HEK293 (cell line): ENCODE measurements at regions not wholly inside any gene's neighbourhood (a gene's known extent, or its start where the extent isn't known, plus 50 kb on each side); places are given as distances from the start of the nearest gene placed in this dataset.

Experiments
- YY1 ChIP-seq: fragments of 450-650 bp; formaldehyde crosslinking; IDR thresholded peaks from 2 replicates; pipeline ENCODE4 v1.5.1; 2018; ENCODE audit warnings: missing biosample characterization, missing genetic modification characterization
- ZNF19 ChIP-seq: fragments of 450-650 bp; formaldehyde crosslinking; IDR thresholded peaks from 2 replicates; pipeline ENCODE4; 2016; ENCODE audit warnings: missing biosample characterization, missing genetic modification characterization, low read depth
- ZNF366 ChIP-seq: fragments of 450-650 bp; formaldehyde crosslinking; conservative IDR thresholded peaks from 2 replicates; pipeline ENCODE4 v1.5.1; 2016; ENCODE audit warnings: missing biosample characterization, missing genetic modification characterization
- ZNF558 ChIP-seq: fragments of 450-650 bp; formaldehyde crosslinking; IDR thresholded peaks from 2 replicates; pipeline ENCODE4 v1.5.1; 2016; ENCODE audit warnings: missing biosample characterization, missing genetic modification characterization
- ZNF629 ChIP-seq: fragments of 450-650 bp; formaldehyde crosslinking; IDR thresholded peaks from 2 replicates; pipeline ENCODE4 v1.5.1; 2017; ENCODE audit warnings: missing biosample characterization, missing genetic modification characterization
- TF ChIP-seq, protein P1 (sequence below): fragments of 450-650 bp; formaldehyde crosslinking; IDR thresholded peaks from 2 replicates; pipeline ENCODE4 v1.5.1; 2017; ENCODE audit warnings: missing biosample characterization, missing genetic modification characterization
- TF ChIP-seq, protein P2 (sequence below): fragments of 450-650 bp; formaldehyde crosslinking; IDR thresholded peaks from 2 replicates; pipeline ENCODE4 v1.5.1; 2016; ENCODE audit warnings: missing biosample characterization, missing genetic modification characterization
- TF ChIP-seq, protein P3 (sequence below): fragments of 450-650 bp; formaldehyde crosslinking; IDR thresholded peaks from 2 replicates; pipeline ENCODE4 v1.5.1; 2016; ENCODE audit warnings: missing biosample characterization, missing genetic modification characterization

DNA sequence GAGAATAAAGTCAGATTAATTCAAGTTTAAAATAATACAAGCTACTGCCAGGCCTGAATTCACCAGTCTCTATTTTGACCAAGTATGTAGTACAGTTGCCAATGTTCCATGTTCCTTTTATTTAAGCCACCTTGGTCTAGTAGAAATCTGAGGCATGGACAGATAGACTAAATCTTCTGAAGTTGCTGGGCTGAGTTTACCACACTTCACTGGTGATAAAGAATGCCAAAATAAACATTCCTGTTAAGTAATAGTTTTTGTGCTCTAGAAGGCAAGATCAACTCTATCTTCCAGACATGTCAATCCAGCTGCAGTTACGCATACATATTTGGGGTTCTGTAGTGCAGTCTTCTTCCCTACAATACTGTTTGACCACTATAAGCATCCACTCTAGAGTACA is 83.9 kb upstream of the C11orf87 start:
- TF ChIP-seq, protein P1, sequence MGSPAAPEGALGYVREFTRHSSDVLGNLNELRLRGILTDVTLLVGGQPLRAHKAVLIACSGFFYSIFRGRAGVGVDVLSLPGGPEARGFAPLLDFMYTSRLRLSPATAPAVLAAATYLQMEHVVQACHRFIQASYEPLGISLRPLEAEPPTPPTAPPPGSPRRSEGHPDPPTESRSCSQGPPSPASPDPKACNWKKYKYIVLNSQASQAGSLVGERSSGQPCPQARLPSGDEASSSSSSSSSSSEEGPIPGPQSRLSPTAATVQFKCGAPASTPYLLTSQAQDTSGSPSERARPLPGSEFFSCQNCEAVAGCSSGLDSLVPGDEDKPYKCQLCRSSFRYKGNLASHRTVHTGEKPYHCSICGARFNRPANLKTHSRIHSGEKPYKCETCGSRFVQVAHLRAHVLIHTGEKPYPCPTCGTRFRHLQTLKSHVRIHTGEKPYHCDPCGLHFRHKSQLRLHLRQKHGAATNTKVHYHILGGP: no peak
- TF ChIP-seq ZNF19 (tag by site-specific recombination) (no peak), ZNF366 (tag by site-specific recombination) (no peak), YY1 (tag by site-specific recombination) (no peak), ZNF558 (tag by site-specific recombination) (no peak), ZNF629 (no peak)
- TF ChIP-seq, protein P2, sequence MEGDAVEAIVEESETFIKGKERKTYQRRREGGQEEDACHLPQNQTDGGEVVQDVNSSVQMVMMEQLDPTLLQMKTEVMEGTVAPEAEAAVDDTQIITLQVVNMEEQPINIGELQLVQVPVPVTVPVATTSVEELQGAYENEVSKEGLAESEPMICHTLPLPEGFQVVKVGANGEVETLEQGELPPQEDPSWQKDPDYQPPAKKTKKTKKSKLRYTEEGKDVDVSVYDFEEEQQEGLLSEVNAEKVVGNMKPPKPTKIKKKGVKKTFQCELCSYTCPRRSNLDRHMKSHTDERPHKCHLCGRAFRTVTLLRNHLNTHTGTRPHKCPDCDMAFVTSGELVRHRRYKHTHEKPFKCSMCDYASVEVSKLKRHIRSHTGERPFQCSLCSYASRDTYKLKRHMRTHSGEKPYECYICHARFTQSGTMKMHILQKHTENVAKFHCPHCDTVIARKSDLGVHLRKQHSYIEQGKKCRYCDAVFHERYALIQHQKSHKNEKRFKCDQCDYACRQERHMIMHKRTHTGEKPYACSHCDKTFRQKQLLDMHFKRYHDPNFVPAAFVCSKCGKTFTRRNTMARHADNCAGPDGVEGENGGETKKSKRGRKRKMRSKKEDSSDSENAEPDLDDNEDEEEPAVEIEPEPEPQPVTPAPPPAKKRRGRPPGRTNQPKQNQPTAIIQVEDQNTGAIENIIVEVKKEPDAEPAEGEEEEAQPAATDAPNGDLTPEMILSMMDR (tag by site-specific recombination): no peak
- TF ChIP-seq, protein P3, sequence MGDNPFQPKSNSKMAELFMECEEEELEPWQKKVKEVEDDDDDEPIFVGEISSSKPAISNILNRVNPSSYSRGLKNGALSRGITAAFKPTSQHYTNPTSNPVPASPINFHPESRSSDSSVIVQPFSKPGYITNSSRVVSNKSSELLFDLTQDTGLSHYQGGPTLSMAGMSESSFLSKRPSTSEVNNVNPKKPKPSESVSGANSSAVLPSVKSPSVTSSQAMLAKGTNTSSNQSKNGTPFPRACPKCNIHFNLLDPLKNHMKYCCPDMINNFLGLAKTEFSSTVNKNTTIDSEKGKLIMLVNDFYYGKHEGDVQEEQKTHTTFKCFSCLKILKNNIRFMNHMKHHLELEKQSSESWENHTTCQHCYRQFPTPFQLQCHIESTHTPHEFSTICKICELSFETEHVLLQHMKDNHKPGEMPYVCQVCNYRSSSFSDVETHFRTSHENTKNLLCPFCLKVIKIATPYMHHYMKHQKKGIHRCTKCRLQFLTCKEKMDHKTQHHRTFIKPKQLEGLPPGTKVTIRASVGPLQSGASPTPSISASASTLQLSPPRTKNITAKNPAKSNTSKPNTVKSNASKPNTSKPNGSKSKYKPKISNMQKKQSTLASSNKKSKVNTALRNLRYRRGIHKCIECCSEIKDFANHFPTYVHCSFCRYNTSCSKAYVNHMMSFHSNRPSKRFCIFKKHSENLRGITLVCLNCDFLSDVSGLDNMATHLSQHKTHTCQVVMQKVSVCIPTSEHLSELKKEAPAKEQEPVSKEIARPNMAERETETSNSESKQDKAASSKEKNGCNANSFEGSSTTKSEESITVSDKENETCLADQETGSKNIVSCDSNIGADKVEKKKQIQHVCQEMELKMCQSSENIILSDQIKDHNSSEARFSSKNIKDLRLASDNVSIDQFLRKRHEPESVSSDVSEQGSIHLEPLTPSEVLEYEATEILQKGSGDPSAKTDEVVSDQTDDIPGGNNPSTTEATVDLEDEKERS: no peak
